Left colon (tissue), 2 donors: ENCODE measurements at regions not wholly inside any gene's neighbourhood (a gene's known extent, or its start where the extent isn't known, plus 50 kb on each side); places are given as distances from the start of the nearest gene placed in this dataset.
"Not testable (repeated sequence)": the region's sequence is repeated elsewhere in the genome, so short reads cannot be mapped to it uniquely, and the experiment has no call there.

Source experiments
- ATAC-seq: fragments of 200-7000 bp; cut with Tn5 transposase; one replicate; pipeline ENCODE4 v1.9.1; 2020; ENCODE audit warnings: mild to moderate bottlenecking, moderate library complexity
- DNase-seq, 2 donors: peaks; one replicate each; pipeline ENCODE4 v3.0.0-alpha.2; 2020
- intact Hi-C, 2 donors: fragments of 100-400 bp; cut with DNase I in 1 of 2; cut with micrococcal nuclease in 1 of 2; formaldehyde crosslinking; loops; one replicate each; pipeline versions ENCODE4 v1.11.2 to v1.14.0; 2022; cut with DNase I, micrococcal nuclease
- donor health status: DM: no; HTN: no; CAD: no.
- donor health status: DM: yes; HTN: yes; CAD: no.

GRCh38 chr12:54105809-54106208 is 52.2 kb downstream of the HOXC4 start:
- DNase-seq, intact Hi-C loops, ATAC-seq: not testable (repeated sequence)

- intact Hi-C loops, DNase-seq, ATAC-seq: not testable (repeated sequence)
Measured at GRCh38 chr12:54106252-54106651, 52.6 kb downstream of the HOXC4 start.

GRCh38 chr12:54106803-54107579 is 53.4 kb downstream of the HOXC4 start:
- DNase-seq, ATAC-seq, intact Hi-C loops: not testable (repeated sequence)

- DNase-seq, intact Hi-C loops, ATAC-seq: not testable (repeated sequence)
Measured at GRCh38 chr12:54112336-54112735, 58.7 kb downstream of the HOXC4 start.

GRCh38 chr12:54116055-54116454 is 62.4 kb downstream of the HOXC4 start:
- intact Hi-C loops, DNase-seq, ATAC-seq: not testable (repeated sequence)

GRCh38 chr12:54117392-54117791 is 63.8 kb downstream of the HOXC4 start:
- intact Hi-C loops, ATAC-seq, DNase-seq: not testable (repeated sequence)

GRCh38 chr12:54119082-54119481 is 65.4 kb downstream of the HOXC4 start:
- intact Hi-C loops, DNase-seq, ATAC-seq: not testable (repeated sequence)

- intact Hi-C loops, DNase-seq, ATAC-seq: not testable (repeated sequence)
Measured at GRCh38 chr12:54123981-54124380, 64.8 kb downstream of the SMUG1 start.

GRCh38 chr12:54125708-54126028 is 63.1 kb downstream of the SMUG1 start:
- intact Hi-C loops, ATAC-seq, DNase-seq: not testable (repeated sequence)

- DNase-seq: peak in 1 of 2 donors; percentile 24
- no peak for ATAC-seq
- intact Hi-C loops: no loop called here
Measured at GRCh38 chr12:54126029-54126695, 62.6 kb downstream of the SMUG1 start.

GRCh38 chr12:54126696-54127537 is 61.9 kb downstream of the SMUG1 start:
- DNase-seq (peak; percentile 33 to 49), ATAC-seq (no peak)
- intact Hi-C loops: no loop called here

GRCh38 chr12:54127538-54128259 is 61.1 kb downstream of the SMUG1 start:
- ATAC-seq (no peak), DNase-seq (no peak)

GRCh38 chr12:54128416-54128815 is 60.4 kb downstream of the SMUG1 start:
- ATAC-seq (no peak), DNase-seq (no peak)
- intact Hi-C loops: no loop called here

More at GRCh38 chr12:54127538-54128259, 61.1 kb downstream of the SMUG1 start:
- intact Hi-C loops: no loop called here

GRCh38 chr12:54129028-54129903 is 59.5 kb downstream of the SMUG1 start:
- ATAC-seq: no peak
- no peak for DNase-seq
- intact Hi-C loops: no loop called here
